ENCODE measurements at regions not wholly inside any gene's neighbourhood (a gene's known extent, or its start where the extent isn't known, plus 50 kb on each side); places are given as distances from the start of the nearest gene placed in this dataset.

GRCh38 chr4:114177628-114178027, 198.2 kb upstream of the ARSJ start:
- ChIA-PET POLR2A (ENCODE audit: partially characterized antibody) (no interaction called here), CTCF (ENCODE audit: partially characterized antibody) (no interaction called here)
- H3K18ac ChIP-seq (ENCODE audit: extremely low read depth, low read length) = no peak overlapping the region
- TF ChIP-seq TCF12 (IDR thresholded peaks at IDR 0.05; ENCODE audit: low read depth, low read length) (no peak), POLR2A (IDR thresholded peaks at IDR 0.05; ENCODE audit: control extremely low read depth in 1 of 2, low read depth in 2 of 2, low read length in 2 of 2) (no peak), ZNF274 (IDR thresholded peaks at IDR 0.05; ENCODE audit: borderline replicate concordance, extremely low read depth, low read length) (no peak), SIN3A (conservative IDR thresholded peaks at IDR 0.05 in 1 of 2, IDR thresholded peaks at IDR 0.05 in 1 of 2; ENCODE audit: low read depth in 1 of 2, low read length in 2 of 2) (no peak), SAP30 (IDR thresholded peaks at IDR 0.05; ENCODE audit: insufficient read depth, insufficient replicate concordance, low read length) (no peak), CEBPB (IDR thresholded peaks at IDR 0.05; ENCODE audit: low read depth, low read length) (no peak), TAF1 (IDR thresholded peaks at IDR 0.05; ENCODE audit: low read depth, low read length) (no peak), TAF7 (optimal IDR thresholded peaks at IDR 0.05; ENCODE audit: borderline replicate concordance, low read depth, low read length) (no peak), CBX8 (IDR thresholded peaks at IDR 0.05; ENCODE audit: borderline replicate concordance, low read depth, low read length) (no peak), CTBP2 (IDR thresholded peaks at IDR 0.05; ENCODE audit: borderline replicate concordance, insufficient read depth, insufficient read length, low read length) (no peak), KDM1A (IDR thresholded peaks at IDR 0.05; ENCODE audit: borderline replicate concordance, low read length) (no peak), BRCA1 (IDR thresholded peaks at IDR 0.05; ENCODE audit: low read depth, low read length) (no peak), GABPA (IDR thresholded peaks at IDR 0.05; ENCODE audit: borderline replicate concordance, insufficient read depth, low read length) (no peak)
- TF ChIP-seq, protein P1, sequence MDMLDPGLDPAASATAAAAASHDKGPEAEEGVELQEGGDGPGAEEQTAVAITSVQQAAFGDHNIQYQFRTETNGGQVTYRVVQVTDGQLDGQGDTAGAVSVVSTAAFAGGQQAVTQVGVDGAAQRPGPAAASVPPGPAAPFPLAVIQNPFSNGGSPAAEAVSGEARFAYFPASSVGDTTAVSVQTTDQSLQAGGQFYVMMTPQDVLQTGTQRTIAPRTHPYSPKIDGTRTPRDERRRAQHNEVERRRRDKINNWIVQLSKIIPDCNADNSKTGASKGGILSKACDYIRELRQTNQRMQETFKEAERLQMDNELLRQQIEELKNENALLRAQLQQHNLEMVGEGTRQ (IDR thresholded peaks at IDR 0.05; ENCODE audit: low read length) = no peak

More at GRCh38 chr4:114177628-114178027, 198.2 kb upstream of the ARSJ start:
- no peak overlapping the region for H3K4me3 ChIP-seq (ENCODE audit: extremely low read depth in 1 of 4, insufficient read depth in 2 of 4, low read depth in 3 of 4, low read length in 4 of 4)
- H3K27ac ChIP-seq (ENCODE audit: low read depth, low read length) = no peak overlapping the region
- H3K36me3 ChIP-seq (ENCODE audit: control insufficient read depth in 2 of 4, insufficient read depth in 4 of 4, low read length in 3 of 4) = no peaks in the 10 kb centered on the region
- no peaks in the 10 kb centered on the region for H3K23me2 ChIP-seq (ENCODE audit: low read depth, low read length)
- no peak overlapping the region for H2BK120ac ChIP-seq (replicated peaks; ENCODE audit: low read depth, low read length)
- no peaks in the 10 kb centered on the region for H3K27me3 ChIP-seq (replicated peaks in 1 of 4; ENCODE audit: control insufficient read depth in 3 of 4, extremely low read depth in 1 of 4, insufficient read depth in 3 of 4, low read length in 3 of 4)
- H4K8ac ChIP-seq (ENCODE audit: extremely low read depth, insufficient read depth, low read length) = no peak overlapping the region
- H2BK12ac ChIP-seq (ENCODE audit: low read depth, low read length) = no peak overlapping the region
- H3K9me3 ChIP-seq (ENCODE audit: insufficient read depth in 2 of 2, low read depth in 1 of 2, low read length in 1 of 2) = peaks cover 0 to 7% of the 10 kb centered on the region in 2 experiments; a peak in 1 of 4 replicates
- no peaks in the 10 kb centered on the region for H3K79me1 ChIP-seq (ENCODE audit: low read depth, low read length)
- no peak overlapping the region for H4K5ac ChIP-seq (ENCODE audit: insufficient read length, low read depth, low read length)
- no peak overlapping the region for H2BK20ac ChIP-seq (ENCODE audit: low read length)
- no peak overlapping the region for H3K9ac ChIP-seq (replicated peaks in 1 of 4; ENCODE audit: extremely low read depth in 1 of 4, low read depth in 3 of 4, low read length in 3 of 4)
- WGBS, 2 experiments (ENCODE audit: extremely low coverage in 1 of 2, insufficient coverage in 1 of 2, insufficient read length in 1 of 2, insufficient replicate concordance in 2 of 2, low coverage in 1 of 2, low lambda C conversion rate in 2 of 2, missing lambda C conversion rate in 1 of 2) = 82% methylated on average over 2 of the region's 2 CpGs; no CpG with 5 or more reads in 1 of the 2 experiments
- FAIRE-seq = no peak
- DNase-seq (ENCODE audit: low read depth in 1 of 2, low spot score in 2 of 2) = no peak
- H3K56ac ChIP-seq (replicated peaks; ENCODE audit: insufficient read length, low read depth, low read length) = no peak overlapping the region
- no peak overlapping the region for H2AFZ ChIP-seq (ENCODE audit: low read length)
- H3K79me2 ChIP-seq (ENCODE audit: control insufficient read depth in 1 of 2, insufficient read depth in 2 of 2, low read length in 2 of 2) = no peaks in the 10 kb centered on the region
- no peak overlapping the region for H3K14ac ChIP-seq (ENCODE audit: insufficient read length)
- H2BK5ac ChIP-seq (ENCODE audit: low read depth, low read length) = no peak overlapping the region
- no peak overlapping the region for H3K4me2 ChIP-seq (ENCODE audit: insufficient read depth in 1 of 2, low read depth in 2 of 2, low read length in 2 of 2)
- H4K91ac ChIP-seq (replicated peaks; ENCODE audit: insufficient read length, low read length) = no peak overlapping the region
- H4K20me1 ChIP-seq (replicated peaks in 1 of 2; ENCODE audit: control insufficient read depth in 1 of 2, insufficient read depth in 2 of 2, low read length in 2 of 2) = no peaks in the 10 kb centered on the region
- H3K4me1 ChIP-seq (replicated peaks in 1 of 4; ENCODE audit: control insufficient read depth in 3 of 4, insufficient read depth in 4 of 4, low read length in 3 of 4) = no peaks in the 10 kb centered on the region
- H3K23ac ChIP-seq (ENCODE audit: insufficient read length) = no peak overlapping the region
- H2AK5ac ChIP-seq (ENCODE audit: low read depth, low read length) = no peak overlapping the region
- no peak overlapping the region for H2BK15ac ChIP-seq (ENCODE audit: low read length)
- H3K4ac ChIP-seq (replicated peaks; ENCODE audit: insufficient read length, low read depth, low read length) = no peak overlapping the region

All from H1 (cell line).